T-helper 2 cell treated with Interferon-gamma antibody and Interleukin-4, amounts not matched to agents 100 ng/mL and 5 ng/mL, for 36 hours (primary cell): ENCODE measurements at regions not wholly inside any gene's neighbourhood (a gene's known extent, or its start where the extent isn't known, plus 50 kb on each side); places are given as distances from the start of the nearest gene placed in this dataset.

Experiments
- intact Hi-C: fragments of 100-400 bp; cut with micrococcal nuclease; formaldehyde crosslinking; loops from one replicate; pipeline ENCODE4 v1.15.1; 2023

DNA sequence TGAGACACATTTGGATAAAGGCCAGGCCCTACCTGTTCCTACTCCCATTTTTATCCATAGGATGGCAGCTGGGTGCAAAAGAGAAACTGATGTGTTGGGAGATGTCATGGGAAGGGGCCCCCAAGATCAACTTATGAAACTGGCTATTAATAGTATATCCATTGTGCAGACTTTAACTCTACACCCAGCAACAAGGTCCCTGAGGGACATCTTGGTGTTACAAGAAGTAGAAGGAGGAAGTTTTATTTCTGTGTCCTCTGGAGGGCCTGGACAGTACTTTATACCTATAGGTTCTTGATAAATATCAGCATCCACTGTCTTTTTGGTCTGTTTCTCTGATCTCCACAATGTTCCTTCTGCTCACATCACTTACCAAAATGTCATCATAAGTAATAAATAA, 84.6 kb downstream of the BTG1 start:
- intact Hi-C loops = no loop called here

DNA sequence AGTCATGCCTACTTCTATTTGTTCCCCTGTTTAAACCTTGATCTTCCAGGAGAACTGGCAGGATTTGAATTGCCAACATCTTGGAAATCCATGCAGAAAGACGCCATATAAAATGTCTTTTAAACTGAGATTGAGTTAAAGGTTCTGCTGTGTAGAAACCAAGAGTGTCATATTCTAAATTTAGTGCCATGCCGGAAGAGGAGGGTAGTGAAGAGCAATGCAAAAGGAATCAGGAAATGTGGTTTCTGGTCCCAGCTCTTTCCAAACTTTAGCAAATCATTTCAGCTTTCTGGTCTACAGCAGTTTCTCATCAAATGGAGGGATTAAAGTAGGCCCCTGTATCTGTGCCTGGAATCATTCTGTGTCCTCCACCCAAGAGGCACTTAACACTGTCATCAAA, 85.7 kb downstream of the BTG1 start:
- intact Hi-C loops = loop anchor here (5.0 kb wide), 1 partner anchor 72 kb away; no protein-coding TSS in a partner anchor

DNA sequence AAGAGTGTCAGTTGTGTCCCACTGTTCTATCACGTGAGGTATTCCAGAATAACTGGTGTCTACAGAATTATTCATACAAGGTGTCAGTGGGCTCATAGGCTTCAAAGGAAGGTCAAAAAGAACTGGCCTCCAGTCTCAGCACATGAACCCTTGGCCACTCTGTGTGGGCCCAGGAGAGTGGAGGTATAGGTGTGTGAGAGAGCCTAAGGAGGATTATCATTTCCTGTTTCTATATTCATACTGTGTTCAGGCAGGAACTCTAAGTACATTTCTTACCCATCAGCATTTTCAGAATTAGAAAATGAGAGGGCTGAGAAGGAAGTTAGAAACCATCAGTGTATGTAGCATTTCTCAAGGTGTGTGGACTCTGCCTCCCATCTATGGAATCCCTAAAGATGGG, 87.0 kb downstream of the BTG1 start:
- intact Hi-C loops = loop anchor here (5.0 kb wide), 1 partner anchor 74 kb away; no protein-coding TSS in a partner anchor

DNA sequence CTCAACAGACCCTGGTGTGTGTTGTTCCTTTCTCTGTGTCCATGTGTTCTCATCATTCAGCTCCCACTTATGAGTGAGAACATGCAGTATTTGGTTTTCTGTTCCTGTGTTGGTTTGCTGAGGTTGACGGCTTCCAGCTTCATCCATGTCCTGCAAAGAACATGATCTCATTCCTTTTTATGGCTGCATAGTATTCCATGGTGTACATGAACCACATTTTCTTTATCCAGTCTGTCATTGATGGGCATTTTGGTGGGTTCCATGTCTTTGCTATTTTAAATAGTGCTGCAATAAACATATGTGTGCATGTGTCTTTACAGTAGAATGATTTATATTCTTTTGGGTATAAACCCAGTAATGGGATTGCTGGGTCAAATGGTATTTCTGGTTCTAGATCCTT, 88.9 kb downstream of the BTG1 start:
- intact Hi-C loops = loop anchor here (1.0 to 5.0 kb wide), 4 partner anchors 9 to 76 kb away; no protein-coding TSS in a partner anchor

DNA sequence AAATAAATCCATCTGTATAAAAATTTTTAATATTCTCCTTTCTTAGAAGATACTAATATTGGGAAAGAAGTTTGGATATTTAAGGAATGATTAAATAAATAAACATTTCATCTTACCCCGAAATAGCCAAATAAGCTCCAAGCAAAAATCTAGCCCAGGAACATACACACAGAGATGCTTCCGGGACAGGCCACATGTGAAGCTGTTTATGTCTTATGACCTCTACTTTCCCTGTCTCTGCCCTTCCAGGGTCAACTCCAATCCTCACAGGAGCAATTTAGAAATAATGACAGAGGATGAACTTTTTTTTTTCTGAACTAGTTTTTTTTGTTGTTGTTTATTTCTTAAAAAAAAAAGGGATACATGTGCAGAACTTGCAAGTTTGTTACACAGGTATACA, 89.4 kb downstream of the BTG1 start:
- intact Hi-C loops = loop anchor here (1.0 to 5.0 kb wide), 4 partner anchors 9 to 76 kb away; no protein-coding TSS in a partner anchor

DNA sequence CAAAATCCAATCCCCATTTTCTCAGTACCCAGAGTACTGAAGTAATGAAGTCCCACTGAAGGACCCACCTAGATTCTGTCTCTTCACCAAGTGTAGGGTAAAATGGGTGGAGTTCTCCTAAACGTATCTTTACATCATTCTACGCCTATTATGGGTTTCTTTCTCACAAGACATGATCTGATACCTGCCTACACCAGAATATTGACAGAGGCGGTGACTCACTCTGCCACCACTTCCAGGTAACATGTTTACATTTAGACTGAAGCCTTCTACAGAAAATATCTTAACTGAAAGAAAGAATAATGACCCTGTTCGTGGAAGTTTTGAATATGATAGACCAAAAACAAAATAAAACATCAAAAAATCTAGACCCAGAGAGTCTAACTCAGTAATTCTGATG, 89.8 kb downstream of the BTG1 start:
- intact Hi-C loops = loop anchor here (1.0 to 5.0 kb wide), 4 partner anchors 9 to 76 kb away; no protein-coding TSS in a partner anchor

DNA sequence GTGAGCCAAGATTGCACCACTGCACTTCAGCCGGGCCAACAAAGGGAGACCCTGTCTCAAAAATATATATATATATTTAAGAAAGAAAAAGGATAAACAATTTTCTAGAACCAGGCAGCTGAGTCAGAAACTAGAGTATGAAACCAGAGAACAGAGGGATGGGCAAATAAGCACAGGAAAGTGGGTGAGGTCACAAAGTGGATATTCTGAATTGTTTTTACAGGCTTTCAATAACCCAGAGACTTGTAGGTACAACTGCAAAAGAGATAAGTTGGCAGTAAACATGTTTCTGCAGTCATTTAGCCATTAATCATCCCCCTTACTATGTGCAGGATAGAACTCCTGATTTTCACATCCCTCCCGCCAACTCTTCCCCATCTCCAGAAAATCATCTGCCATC, 94.2 kb downstream of the BTG1 start:
- intact Hi-C loops = no loop called here

DNA sequence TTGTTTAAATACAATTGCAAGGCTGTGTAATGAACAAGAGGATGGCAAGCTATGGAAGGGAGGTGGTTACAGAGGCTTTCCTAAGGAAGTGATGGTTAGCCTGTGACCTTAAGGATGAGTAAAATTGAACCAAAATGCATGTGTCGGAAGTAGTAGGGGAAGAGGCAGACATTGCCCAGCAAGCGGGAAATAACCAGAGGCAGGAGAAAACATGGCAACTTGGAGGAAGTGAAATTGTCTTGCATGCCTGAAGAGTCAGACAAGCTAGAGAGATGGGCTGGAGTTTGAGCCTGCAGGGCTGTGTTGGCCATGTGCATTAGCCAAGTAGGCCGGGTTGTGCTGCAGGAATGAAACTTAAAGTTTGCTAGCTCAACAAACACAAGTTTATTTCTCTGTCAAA, 96.2 kb downstream of the BTG1 start:
- intact Hi-C loops = loop anchor here (5.0 kb wide), 1 partner anchor 33 kb away; no protein-coding TSS in a partner anchor

DNA sequence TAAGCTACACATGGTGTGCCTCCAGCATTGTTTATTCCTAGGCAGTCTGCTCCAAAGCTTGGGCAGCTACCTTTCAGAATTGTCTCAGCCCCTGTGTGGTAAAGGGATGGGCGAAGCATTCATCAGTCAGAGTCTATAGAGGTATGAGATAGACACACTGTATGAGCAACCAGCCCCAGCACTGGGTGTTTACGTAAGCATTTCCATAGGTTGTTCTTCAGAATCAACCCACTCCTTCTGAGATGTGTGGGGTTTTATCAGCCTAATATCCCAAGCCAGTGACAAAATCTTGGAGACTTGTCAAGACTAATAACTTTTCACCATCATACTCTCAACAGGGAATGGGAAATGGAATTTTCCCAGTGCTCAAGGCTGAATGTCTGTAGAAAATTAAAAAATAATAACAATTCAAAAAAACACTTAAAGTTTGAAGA, 98.2 kb downstream of the BTG1 start:
- intact Hi-C loops = loop anchor here (1.0 to 5.0 kb wide), 3 partner anchors 9 to 35 kb away; no protein-coding TSS in a partner anchor

DNA sequence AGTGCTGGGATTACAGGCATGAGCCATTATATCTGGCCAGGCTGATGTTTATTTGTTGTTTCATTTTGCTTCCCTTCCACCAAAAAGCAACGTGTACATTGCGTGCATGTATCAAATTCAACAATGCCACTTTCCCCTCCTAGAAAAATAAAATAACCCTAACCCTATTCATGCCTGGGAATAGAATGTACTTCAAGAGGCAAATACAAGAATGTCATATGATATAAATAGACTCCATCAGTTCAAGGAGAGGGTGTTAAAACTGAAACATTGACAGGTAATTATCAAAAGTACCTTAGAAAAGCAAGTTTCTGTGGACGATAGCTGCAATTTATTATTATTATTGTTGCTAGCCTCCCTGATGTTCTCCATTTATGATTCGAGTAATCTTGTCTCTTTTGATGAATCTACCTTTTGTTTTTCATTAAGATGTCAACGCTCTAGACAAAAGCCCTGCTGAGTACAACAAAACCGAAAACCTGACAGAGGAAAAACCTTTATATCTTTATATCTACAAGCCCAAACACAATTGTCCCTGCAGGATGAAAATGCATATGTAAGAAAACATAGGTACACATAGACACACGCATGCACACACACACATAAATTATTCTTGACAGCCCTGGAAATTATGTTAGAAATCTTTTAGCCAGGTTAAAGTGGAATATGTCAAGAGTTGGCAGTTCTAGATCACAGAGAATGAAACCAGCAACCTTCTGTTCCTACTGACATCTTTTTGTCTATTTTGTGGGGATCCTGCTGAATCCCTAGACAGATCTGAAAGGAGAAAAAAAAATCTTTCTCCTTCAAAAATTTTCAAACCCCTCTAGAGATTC, 98.9 kb downstream of the BTG1 start:
- intact Hi-C loops = loop anchor here (1.0 to 5.0 kb wide), 3 partner anchors 10 to 36 kb away; no protein-coding TSS in a partner anchor

DNA sequence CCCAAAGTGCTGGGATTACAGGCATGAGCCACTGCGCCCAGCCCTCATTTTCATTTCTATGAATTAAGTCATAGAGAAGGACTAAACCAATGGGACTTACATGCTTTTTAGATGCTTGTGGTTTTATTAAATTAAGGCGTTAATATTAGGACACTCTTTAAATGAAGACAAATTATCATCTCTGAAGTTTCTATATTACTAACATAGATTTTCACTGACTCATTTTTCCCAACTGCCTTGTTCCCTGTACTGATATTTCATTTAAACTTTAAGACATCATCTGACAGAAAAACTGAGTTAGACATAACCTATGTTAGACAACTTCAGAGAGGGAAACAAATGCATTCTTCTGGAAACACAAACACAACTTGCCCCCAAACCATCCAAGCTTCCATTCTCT, 99.8 kb downstream of the BTG1 start:
- intact Hi-C loops = loop anchor here (2.0 to 5.0 kb wide), 2 partner anchors 15 to 36 kb away; no protein-coding TSS in a partner anchor

DNA sequence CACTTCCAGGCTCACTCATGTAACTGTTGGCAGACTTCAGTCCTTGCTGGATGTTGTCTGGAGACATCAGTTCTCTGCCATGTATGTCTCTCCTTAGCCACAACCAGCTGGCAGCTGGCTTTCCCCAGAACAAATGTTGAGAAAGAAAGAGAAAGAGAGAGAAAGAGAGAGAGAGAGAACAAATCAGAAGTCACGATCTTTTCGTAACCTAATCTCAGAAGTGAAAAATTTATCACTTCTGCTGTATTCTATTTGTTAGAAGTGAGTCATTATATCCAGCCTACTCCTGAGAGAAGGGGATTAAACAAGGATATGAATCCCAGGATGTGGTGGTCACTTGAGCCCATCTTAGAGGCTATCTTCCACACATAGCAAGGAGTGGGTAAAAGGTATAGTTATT, 101.2 kb downstream of the BTG1 start:
- intact Hi-C loops = no loop called here

DNA sequence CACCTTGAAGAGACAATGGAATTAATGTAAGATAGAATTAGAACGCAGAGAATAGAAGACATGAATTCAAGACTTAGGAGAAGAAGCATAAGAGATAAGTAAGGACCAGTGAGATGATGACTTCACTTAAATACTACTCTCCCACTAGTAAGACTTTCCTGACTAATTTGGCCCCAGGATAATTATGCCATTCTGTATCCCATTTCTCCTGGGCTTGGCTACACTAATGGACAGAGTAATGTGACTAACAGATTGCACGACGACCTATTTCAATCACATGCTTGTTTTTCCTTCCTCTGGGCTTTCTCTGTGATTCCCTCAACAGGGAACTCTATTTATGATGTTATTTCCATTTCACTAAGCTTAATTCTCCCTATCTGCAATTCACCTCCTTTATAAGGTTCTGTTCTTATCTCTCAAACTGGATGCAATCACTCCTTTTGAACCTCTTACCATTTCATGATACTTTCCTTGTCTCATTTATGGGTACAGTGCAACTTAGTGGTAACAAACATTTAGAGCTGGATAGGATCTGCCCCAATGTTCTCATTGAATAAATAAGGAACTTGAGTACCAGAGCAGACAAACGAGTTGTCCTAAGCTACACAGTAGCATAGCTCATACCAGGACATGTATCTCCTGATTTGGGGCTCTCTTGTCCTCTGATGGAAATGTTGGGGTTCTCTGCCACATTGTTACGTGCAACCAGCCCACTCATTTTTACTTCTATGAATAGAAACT, 102.7 kb downstream of the BTG1 start:
- intact Hi-C loops = no loop called here

DNA sequence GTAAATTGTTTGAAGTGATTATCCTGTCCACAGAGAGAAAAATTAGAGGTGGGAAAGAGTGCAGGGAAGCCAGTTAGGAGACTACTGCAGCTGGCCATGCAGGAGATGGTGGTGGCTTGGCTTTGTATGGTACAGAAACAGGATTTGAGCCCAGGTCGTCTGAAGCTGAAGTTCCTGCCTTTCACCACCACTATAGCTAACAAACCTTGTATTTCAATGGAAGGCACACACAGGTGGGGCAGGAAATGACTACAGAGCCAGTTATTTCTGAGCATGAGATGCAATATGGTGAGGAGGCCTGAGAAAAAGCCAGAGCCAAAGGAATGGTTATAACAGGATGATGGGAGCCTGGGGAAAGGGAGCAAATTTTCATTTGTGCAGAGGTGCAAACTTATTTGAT, 103.9 kb downstream of the BTG1 start:
- intact Hi-C loops = loop anchor here (1.0 kb wide), 1 partner anchor 11 kb away; no protein-coding TSS in a partner anchor

DNA sequence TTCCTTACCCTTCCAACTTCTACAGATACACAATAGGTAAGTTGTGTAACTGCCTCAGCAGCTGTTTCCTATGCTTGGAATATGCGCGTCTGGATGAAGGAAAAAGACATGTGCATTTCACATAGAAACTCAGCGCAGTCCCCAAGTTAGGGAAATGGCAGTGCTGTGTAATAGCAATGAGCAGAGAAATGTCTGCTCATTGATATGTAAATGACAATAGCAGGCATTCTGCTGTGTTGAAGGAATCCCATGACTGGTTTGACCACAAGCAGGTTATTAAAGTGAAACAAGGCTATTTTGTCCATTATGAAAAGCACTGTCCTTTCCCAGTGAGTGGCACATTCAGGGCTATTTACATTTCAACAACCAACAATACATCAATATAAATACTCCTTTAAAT, 106.6 kb downstream of the BTG1 start:
- intact Hi-C loops = no loop called here

DNA sequence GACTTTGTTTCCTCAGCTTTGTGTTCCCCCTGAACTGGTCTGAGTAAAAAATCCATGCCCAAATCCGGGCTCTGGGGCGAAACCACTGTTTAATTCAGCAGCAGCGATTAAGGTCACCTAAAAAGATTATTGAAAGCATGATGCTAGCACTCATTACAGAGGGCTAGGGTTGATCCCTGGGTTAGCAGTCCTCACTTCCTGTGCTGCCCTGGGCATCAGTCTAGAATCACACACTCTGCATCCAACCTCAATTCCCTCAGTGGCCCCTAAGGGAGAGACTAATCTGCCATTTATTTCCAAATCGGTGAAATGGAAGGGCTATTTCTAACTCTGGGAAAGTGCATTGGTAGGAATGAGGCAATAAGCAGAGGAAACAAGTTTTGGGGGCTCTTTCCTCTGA, 107.2 kb downstream of the BTG1 start:
- intact Hi-C loops = no loop called here

DNA sequence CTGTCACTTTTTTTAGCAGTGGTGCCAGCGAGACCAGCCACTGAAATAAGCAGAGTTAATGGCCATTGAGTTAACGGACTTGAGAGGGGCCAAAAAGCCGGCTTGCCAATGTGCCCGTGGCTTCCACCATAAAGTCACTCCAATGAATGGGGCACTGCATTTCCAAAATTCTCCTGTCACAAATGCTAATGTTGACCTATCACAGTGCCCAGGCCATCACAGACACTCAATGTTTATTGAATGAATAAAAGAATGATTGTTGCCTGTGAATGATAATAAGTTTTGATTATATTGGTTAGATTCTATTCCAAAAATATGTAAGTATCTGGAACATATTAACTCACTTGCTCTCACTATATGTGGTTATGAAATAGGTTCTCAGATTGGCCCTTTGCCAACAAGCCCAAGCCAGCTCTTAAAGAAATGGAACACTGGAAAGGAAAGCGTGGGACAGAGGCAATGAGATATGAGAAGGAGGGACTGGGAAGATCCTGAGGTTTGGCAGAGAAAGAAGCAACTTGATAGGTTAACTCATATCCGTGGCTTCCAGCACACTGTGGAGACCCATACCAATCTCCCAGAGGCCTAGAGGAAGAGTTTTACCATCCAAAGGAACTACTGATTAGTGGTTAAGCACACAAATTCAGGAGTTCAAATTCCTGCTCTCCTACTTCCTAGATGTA, 108.7 kb downstream of the BTG1 start:
- intact Hi-C loops = no loop called here

DNA sequence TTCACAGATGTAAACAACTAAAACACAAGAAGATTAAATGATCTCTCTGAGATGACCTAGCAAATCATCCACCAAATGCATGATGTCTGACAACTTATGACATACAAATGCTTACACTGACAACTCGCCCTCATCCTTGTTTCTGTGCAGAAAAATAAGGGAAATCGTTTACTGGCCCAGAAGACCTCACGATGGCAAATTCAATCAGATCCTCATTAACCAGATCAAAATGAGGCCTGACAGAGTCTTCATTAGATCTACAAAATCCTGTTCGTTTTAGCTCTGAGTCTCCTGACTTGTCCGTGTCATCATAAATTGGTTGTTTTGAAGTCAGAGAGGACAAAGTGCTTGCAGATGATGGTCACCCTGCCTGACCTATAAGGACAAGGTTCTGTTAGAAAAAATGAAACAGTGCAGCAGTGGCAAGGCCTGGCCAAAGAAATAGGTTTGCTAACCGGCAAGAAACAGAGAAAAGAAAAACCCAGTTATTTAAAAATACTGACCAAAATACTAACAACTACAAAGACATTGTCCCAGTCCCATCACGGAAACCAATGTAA, 109.5 kb downstream of the BTG1 start:
- intact Hi-C loops = no loop called here

DNA sequence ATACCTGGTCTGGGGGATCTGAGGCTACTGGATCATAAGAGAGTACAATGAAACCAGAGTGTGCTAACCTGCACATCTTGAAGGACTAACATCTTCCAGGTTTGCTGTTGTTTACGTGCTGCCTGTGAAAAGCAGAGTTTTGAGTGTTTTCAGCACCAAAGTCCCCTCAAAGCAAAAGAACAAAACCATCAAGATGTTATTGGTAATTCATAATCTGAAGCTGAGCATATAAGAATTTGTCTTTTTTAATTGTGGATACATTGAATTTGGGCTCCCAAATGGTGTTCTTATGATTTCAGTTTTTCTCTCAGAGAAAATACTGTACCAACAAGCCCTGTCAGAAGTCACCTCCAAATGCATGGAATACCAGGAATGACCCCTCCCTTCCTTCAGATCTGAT, 110.2 kb downstream of the BTG1 start:
- intact Hi-C loops = loop anchor here (1.0 to 2.0 kb wide), 2 partner anchors 21 to 97 kb away; no protein-coding TSS in a partner anchor

DNA sequence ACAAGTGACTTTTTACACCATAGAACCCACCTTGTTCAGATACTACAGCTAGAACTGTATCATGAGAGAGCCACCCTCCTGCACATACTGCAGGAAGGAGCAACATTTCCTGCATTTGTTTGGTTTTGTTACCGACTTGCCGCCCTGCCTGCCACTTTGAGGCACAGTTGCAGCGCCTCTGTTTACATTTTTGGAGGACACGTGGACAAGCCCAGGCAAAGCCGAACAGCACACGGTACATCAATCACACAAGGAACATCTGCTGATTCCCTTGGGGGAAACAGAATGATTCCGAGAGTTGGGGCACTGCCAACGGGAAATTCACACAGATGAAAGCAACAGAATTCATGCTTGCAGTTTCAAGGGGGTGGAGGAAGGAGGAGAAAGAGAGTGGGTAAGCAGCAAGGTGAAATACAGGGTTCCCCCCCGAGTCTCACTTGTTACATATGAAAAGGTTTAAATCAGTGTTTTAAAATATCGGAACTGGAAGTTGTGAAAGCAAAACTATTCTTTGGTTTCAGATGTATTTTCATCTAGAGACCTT, 110.7 kb downstream of the BTG1 start:
- intact Hi-C loops = loop anchor here (1.0 to 5.0 kb wide), 5 partner anchors 21 to 892 kb away; partner anchors contain the start of gene EEA1
